ENCODE measurements at regions not wholly inside any gene's neighbourhood (a gene's known extent, or its start where the extent isn't known, plus 50 kb on each side); places are given as distances from the start of the nearest gene placed in this dataset.

DNA sequence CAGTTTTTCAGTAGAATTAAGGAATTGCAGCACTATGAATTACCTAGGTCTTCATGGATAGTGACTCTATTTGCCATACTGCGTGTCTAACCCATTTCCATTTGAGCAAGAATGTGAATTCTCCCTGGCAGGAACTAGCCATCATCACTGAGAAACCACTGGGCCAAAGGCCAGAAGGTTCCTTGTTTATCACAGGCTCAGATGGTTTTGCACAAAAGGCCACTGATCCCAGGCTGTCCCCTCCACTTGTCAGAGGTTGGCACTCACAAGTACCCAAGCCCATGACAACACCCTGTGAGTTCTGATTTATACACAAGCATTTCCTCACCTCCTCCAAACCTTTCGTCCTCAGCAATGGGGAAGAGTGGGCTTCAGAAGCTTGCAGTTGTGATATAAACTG lies 131.8 kb downstream of the FOXB1 start:
- H3K9me3 ChIP-seq (ENCODE audit: control insufficient read depth in 1 of 2, insufficient read depth in 1 of 2, low read depth in 1 of 2, low read length in 2 of 2), result no peaks in the 10 kb centered on the region
- peaks cover 62% of the 10 kb centered on the region for H3K27me3 ChIP-seq (ENCODE audit: insufficient read depth, low read length)
- intact Hi-C loops (cut with micrococcal nuclease), result loop anchor here (5.0 kb wide), 1 partner anchor 191 kb away; no protein-coding TSS in a partner anchor
- no peaks in the 10 kb centered on the region for H3K4me1 ChIP-seq (ENCODE audit: control insufficient read depth in 1 of 2, insufficient read depth in 2 of 2, low read length in 2 of 2)
- POLR2A ChIA-PET, result no interaction called here
- CTCF ChIA-PET, result interaction anchor here (1.3 kb wide), 1 partner anchor 191 kb away, joined by 4 read pairs; no protein-coding TSS in a partner anchor
- no peak overlapping the region for H3K9ac ChIP-seq (ENCODE audit: low read length)
- no peaks in the 10 kb centered on the region for H4K20me1 ChIP-seq (ENCODE audit: insufficient read depth)
- no peak overlapping the region for H3K4me2 ChIP-seq (ENCODE audit: low read length)
- no peak overlapping the region for H3K4me3 ChIP-seq (replicated peaks in 1 of 2; ENCODE audit: low read depth in 1 of 2, low read length in 2 of 2)
- H3K79me2 ChIP-seq (ENCODE audit: insufficient read depth, low read length), result no peaks in the 10 kb centered on the region
- H3K27ac ChIP-seq (ENCODE audit: low read depth, low read length), result no peak overlapping the region
- BruUV-seq (replicated peaks), result no TSS peak
- H3K9me2 ChIP-seq (ENCODE audit: insufficient read depth), result no peaks in the 10 kb centered on the region
- TF ChIP-seq SP1 (IDR thresholded peaks at IDR 0.05; ENCODE audit: low read depth), result no peak
- no peak for TF ChIP-seq EZH2 (IDR thresholded peaks at IDR 0.05)
- no peak for TF ChIP-seq ATF3 (IDR thresholded peaks at IDR 0.05)
- no peak for TF ChIP-seq SRF (IDR thresholded peaks at IDR 0.05; ENCODE audit: low read depth)
- TF ChIP-seq, protein P1, sequence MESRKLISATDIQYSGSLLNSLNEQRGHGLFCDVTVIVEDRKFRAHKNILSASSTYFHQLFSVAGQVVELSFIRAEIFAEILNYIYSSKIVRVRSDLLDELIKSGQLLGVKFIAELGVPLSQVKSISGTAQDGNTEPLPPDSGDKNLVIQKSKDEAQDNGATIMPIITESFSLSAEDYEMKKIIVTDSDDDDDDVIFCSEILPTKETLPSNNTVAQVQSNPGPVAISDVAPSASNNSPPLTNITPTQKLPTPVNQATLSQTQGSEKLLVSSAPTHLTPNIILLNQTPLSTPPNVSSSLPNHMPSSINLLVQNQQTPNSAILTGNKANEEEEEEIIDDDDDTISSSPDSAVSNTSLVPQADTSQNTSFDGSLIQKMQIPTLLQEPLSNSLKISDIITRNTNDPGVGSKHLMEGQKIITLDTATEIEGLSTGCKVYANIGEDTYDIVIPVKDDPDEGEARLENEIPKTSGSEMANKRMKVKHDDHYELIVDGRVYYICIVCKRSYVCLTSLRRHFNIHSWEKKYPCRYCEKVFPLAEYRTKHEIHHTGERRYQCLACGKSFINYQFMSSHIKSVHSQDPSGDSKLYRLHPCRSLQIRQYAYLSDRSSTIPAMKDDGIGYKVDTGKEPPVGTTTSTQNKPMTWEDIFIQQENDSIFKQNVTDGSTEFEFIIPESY (IDR thresholded peaks at IDR 0.05; ENCODE audit: extremely low read depth, insufficient replicate concordance, low read length), result no peak
- TF ChIP-seq EGR1 (IDR thresholded peaks at IDR 0.05; ENCODE audit: low read depth), result no peak
- no peak for TF ChIP-seq EZH2phosphoT487 (IDR thresholded peaks at IDR 0.05; ENCODE audit: borderline replicate concordance)
- TF ChIP-seq POLR2AphosphoS5 (IDR thresholded peaks at IDR 0.05; ENCODE audit: low read depth, low read length), result no peak
- DNase-seq (ENCODE audit: low read depth, low spot score), result no peak
- no peaks in the 10 kb centered on the region for H3K36me3 ChIP-seq (ENCODE audit: control insufficient read depth in 1 of 2, insufficient read depth in 2 of 2, low read length in 2 of 2)
- ATAC-seq, result no peak
- no peak overlapping the region for H2AFZ ChIP-seq (ENCODE audit: low read depth, low read length, poor library complexity, severe bottlenecking)
- RAD21 ChIA-PET (ENCODE audit: low non-redundant PET in 1 of 2, low total read pairs in 2 of 2, uncharacterized antibody in 2 of 2, unreplicated experiment in 2 of 2), result no interaction called here

Measured in HCT116 (cell line).